Neural cell (in vitro differentiated cells): ENCODE measurements at regions not wholly inside any gene's neighbourhood (a gene's known extent, or its start where the extent isn't known, plus 50 kb on each side); places are given as distances from the start of the nearest gene placed in this dataset.

Experiments used
- H2AFZ ChIP-seq: fragments of 200-600, 300-800 bp; sonication (generic), shearing (Covaris generic); 2 replicates; pipeline ENCODE4 v1.6.0; 2014; ENCODE audit warnings: low read depth, mild to moderate bottlenecking, antibody characterized with exemption, low read length, moderate library complexity
- H3F3A ChIP-seq: fragments of 200-600 bp; shearing (Covaris generic); 2 replicates; pipeline ENCODE4 v1.6.1; 2016; ENCODE audit warnings: mild to moderate bottlenecking, moderate library complexity, mixed read lengths, antibody characterized with exemption, low read length; ENCODE audit not compliant: insufficient read depth, poor library complexity, severe bottlenecking
- H3K27ac ChIP-seq: fragments of 200-600, 300-800 bp; sonication (generic), shearing (Covaris generic); 2 replicates; pipeline ENCODE4 v1.5.1; 2014; ENCODE audit warnings: mild to moderate bottlenecking, low read length, moderate library complexity
- H3K27me3 ChIP-seq: fragments of 300-800, 200-600 bp; sonication (generic), shearing (Covaris generic); 2 replicates; pipeline ENCODE4 v1.6.0; 2014; ENCODE audit warnings: mild to moderate bottlenecking, low read depth, low read length, moderate library complexity; ENCODE audit not compliant: insufficient read depth
- H3K36me3 ChIP-seq: fragments of 300-800, 200-600 bp; sonication (generic), shearing (Covaris generic); 2 replicates; pipeline ENCODE4 v1.5.1; 2014; ENCODE audit warnings: mild to moderate bottlenecking, antibody characterized with exemption, low read length, moderate library complexity; ENCODE audit not compliant: insufficient read depth
- H3K4me2 ChIP-seq: fragments of 300-800, 200-600 bp; sonication (generic), shearing (Covaris generic); 2 replicates; pipeline ENCODE4 v1.6.0; 2014; ENCODE audit warnings: mild to moderate bottlenecking, low read length
- H3K4me3 ChIP-seq: fragments of 300-800, 200-600 bp; sonication (generic), shearing (Covaris generic); 2 replicates; pipeline ENCODE4 v1.5.1; 2014; ENCODE audit warnings: mild to moderate bottlenecking, low read length, moderate library complexity
- H3K79me2 ChIP-seq: fragments of 200-600 bp; shearing (Covaris generic); replicated peaks from 2 replicates; pipeline ENCODE4 v1.6.0; 2014; ENCODE audit warnings: mild to moderate bottlenecking, low read length, moderate library complexity; ENCODE audit not compliant: insufficient read depth
- H3K9ac ChIP-seq: fragments of 300-800, 200-600 bp; sonication (generic), shearing (Covaris generic); 2 replicates; pipeline ENCODE4 v1.6.1; 2016; ENCODE audit warnings: mild to moderate bottlenecking, low read length, mixed read lengths
- H3K9me2 ChIP-seq: fragments of 200-600 bp; shearing (Covaris generic); 2 replicates; pipeline ENCODE4 v1.6.1; 2016; ENCODE audit warnings: mild to moderate bottlenecking, low read length, mixed read lengths; ENCODE audit not compliant: insufficient read depth
- H3K9me3 ChIP-seq: fragments of 200-600, 300-800 bp; sonication (generic), shearing (Covaris generic); 2 replicates; pipeline ENCODE4 v1.6.1; 2016; ENCODE audit warnings: mild to moderate bottlenecking, mixed run types, low read length, moderate library complexity, mixed read lengths
- H4K20me1 ChIP-seq: fragments of 200-600 bp; shearing (Covaris generic); 2 replicates; pipeline ENCODE4 v1.6.1; 2016; ENCODE audit warnings: mild to moderate bottlenecking, mixed run types; ENCODE audit not compliant: insufficient read depth
- CTCF ChIP-seq: fragments of 450-650 bp; IDR thresholded peaks from 2 replicates; pipeline ENCODE4 v1.5.1; 2014; ENCODE audit warnings: antibody characterized with exemption, mild to moderate bottlenecking, moderate library complexity; ENCODE audit not compliant: poor library complexity, severe bottlenecking
- EP300 ChIP-seq: fragments of 450-650 bp; conservative IDR thresholded peaks from 2 replicates; pipeline ENCODE4 v1.6.1; 2014; ENCODE audit warnings: antibody characterized with exemption, mild to moderate bottlenecking, moderate library complexity; ENCODE audit not compliant: poor library complexity, severe bottlenecking
- EZH2 ChIP-seq: fragments of 200-600, 300-800 bp; shearing (Covaris generic), sonication (generic); IDR thresholded peaks from 2 replicates; pipeline ENCODE4 v1.6.1; 2014; ENCODE audit warnings: antibody characterized with exemption, low read length, borderline replicate concordance, mild to moderate bottlenecking; ENCODE audit not compliant: insufficient read depth, poor library complexity, severe bottlenecking
- MXI1 ChIP-seq: fragments of 450-650 bp; conservative IDR thresholded peaks from 2 replicates; pipeline ENCODE4 v1.6.1; 2014; ENCODE audit warnings: antibody characterized with exemption, mild to moderate bottlenecking; ENCODE audit not compliant: poor library complexity, severe bottlenecking
- POLR2AphosphoS5 ChIP-seq: IDR thresholded peaks from 2 replicates; pipeline ENCODE4 v1.6.1; 2012
- RAD21 ChIP-seq: fragments of 450-650 bp; conservative IDR thresholded peaks from 2 replicates; pipeline ENCODE4 v1.6.1; 2014; ENCODE audit warnings: antibody characterized with exemption, mild to moderate bottlenecking, moderate library complexity
- SMC3 ChIP-seq: fragments of 450-650 bp; conservative IDR thresholded peaks from 2 replicates; pipeline ENCODE4 v1.6.1; 2014; ENCODE audit warnings: antibody characterized with exemption, mild to moderate bottlenecking, moderate library complexity; ENCODE audit not compliant: poor library complexity
- TAF1 ChIP-seq: IDR thresholded peaks from 2 replicates; pipeline ENCODE4 v1.6.1; 2012; ENCODE audit warnings: low read depth
- TF ChIP-seq, protein P1 (sequence below): IDR thresholded peaks from 2 replicates; pipeline ENCODE4 v1.6.1; 2012; ENCODE audit warnings: borderline replicate concordance

- H3K4me2 ChIP-seq: no peak overlapping the region
- H3K9ac ChIP-seq: no peak overlapping the region
- no peaks in the 10 kb centered on the region for H3K9me3 ChIP-seq
- no peak overlapping the region for H3K27ac ChIP-seq
- no peaks in the 10 kb centered on the region for H3K79me2 ChIP-seq
- H3K36me3 ChIP-seq: no peaks in the 10 kb centered on the region
- no peaks in the 10 kb centered on the region for H3K27me3 ChIP-seq
- no peak overlapping the region for H2AFZ ChIP-seq
- no peaks in the 10 kb centered on the region for H3K9me2 ChIP-seq
- no peak for TF ChIP-seq EP300
- TF ChIP-seq, protein P1, sequence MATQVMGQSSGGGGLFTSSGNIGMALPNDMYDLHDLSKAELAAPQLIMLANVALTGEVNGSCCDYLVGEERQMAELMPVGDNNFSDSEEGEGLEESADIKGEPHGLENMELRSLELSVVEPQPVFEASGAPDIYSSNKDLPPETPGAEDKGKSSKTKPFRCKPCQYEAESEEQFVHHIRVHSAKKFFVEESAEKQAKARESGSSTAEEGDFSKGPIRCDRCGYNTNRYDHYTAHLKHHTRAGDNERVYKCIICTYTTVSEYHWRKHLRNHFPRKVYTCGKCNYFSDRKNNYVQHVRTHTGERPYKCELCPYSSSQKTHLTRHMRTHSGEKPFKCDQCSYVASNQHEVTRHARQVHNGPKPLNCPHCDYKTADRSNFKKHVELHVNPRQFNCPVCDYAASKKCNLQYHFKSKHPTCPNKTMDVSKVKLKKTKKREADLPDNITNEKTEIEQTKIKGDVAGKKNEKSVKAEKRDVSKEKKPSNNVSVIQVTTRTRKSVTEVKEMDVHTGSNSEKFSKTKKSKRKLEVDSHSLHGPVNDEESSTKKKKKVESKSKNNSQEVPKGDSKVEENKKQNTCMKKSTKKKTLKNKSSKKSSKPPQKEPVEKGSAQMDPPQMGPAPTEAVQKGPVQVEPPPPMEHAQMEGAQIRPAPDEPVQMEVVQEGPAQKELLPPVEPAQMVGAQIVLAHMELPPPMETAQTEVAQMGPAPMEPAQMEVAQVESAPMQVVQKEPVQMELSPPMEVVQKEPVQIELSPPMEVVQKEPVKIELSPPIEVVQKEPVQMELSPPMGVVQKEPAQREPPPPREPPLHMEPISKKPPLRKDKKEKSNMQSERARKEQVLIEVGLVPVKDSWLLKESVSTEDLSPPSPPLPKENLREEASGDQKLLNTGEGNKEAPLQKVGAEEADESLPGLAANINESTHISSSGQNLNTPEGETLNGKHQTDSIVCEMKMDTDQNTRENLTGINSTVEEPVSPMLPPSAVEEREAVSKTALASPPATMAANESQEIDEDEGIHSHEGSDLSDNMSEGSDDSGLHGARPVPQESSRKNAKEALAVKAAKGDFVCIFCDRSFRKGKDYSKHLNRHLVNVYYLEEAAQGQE: no peak
- TF ChIP-seq CTCF: no peak
- no peak for TF ChIP-seq RAD21
- TF ChIP-seq EZH2: no peak
- no peak for TF ChIP-seq SMC3
- no peak for TF ChIP-seq TAF1
- TF ChIP-seq POLR2AphosphoS5: no peak
- no peak for TF ChIP-seq MXI1
- no peaks in the 10 kb centered on the region for H4K20me1 ChIP-seq
- no peaks in the 10 kb centered on the region for H3F3A ChIP-seq
- no peak overlapping the region for H3K4me3 ChIP-seq
These were observed 122.4 kb upstream of the FGF10 start for GRCh38 chr5:44511596-44511995.

- no peaks in the 10 kb centered on the region for H3K9me3 ChIP-seq
- no peak overlapping the region for H3K9ac ChIP-seq
- no peak overlapping the region for H3K4me2 ChIP-seq
- no peaks in the 10 kb centered on the region for H3F3A ChIP-seq
- H3K27me3 ChIP-seq: no peaks in the 10 kb centered on the region
- no peaks in the 10 kb centered on the region for H4K20me1 ChIP-seq
- H3K27ac ChIP-seq: no peak overlapping the region
- TF ChIP-seq CTCF: no peak
- no peak for TF ChIP-seq RAD21
- no peak for TF ChIP-seq POLR2AphosphoS5
- TF ChIP-seq EZH2: no peak
- no peak for TF ChIP-seq EP300
- no peak for TF ChIP-seq MXI1
- no peak overlapping the region for H2AFZ ChIP-seq
- H3K4me3 ChIP-seq: no peak overlapping the region
- no peaks in the 10 kb centered on the region for H3K79me2 ChIP-seq
- no peaks in the 10 kb centered on the region for H3K36me3 ChIP-seq
- H3K9me2 ChIP-seq: no peaks in the 10 kb centered on the region
These were observed 117.3 kb upstream of the FGF10 start for GRCh38 chr5:44506561-44506960.
